ENCODE measurements at regions not wholly inside any gene's neighbourhood (a gene's known extent, or its start where the extent isn't known, plus 50 kb on each side); places are given as distances from the start of the nearest gene placed in this dataset.

DNA sequence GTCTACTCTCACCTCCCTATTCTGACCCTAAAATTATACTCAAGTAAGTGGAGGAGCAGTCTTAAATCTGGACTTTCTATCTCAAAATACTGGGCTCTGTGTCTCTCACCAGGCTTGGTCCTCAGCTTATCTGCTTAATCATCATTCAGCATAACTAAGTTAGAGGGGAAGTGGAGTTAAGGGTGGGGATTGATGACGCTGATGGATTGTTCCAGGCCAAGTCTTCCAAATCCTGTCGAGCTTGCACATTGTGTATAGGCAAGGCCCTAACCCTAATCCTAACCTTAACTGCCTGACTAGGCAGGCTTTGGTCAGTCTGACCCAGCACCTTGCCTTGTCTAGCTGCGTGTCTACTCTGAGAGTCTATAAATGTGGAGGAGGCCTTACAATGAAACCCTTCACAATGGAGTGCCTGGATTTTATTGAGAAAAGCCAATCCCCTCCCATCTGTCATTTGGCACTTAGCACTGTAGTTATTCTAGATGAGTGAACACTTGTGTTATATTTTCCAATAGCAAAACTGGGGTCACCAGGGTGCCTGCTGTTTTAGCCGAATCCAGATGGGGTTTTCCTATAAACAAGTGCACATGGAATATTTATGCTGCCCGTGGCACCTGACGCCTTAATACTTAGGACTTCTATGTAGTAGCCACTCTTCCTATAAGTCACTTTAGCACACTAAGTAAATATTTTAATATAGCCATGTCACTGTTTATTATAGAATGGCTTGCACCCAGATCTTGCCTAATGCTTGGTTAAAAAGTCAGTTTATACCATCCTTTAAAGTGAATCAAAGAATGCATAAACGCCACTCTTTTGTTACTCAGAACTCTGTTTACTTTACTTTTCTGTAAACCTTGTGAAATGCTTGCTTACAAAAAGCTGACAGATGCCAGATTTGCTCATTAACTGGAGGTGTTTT is 193.2 kb upstream of the MYOCD start:
- TF ChIP-seq, protein P1, sequence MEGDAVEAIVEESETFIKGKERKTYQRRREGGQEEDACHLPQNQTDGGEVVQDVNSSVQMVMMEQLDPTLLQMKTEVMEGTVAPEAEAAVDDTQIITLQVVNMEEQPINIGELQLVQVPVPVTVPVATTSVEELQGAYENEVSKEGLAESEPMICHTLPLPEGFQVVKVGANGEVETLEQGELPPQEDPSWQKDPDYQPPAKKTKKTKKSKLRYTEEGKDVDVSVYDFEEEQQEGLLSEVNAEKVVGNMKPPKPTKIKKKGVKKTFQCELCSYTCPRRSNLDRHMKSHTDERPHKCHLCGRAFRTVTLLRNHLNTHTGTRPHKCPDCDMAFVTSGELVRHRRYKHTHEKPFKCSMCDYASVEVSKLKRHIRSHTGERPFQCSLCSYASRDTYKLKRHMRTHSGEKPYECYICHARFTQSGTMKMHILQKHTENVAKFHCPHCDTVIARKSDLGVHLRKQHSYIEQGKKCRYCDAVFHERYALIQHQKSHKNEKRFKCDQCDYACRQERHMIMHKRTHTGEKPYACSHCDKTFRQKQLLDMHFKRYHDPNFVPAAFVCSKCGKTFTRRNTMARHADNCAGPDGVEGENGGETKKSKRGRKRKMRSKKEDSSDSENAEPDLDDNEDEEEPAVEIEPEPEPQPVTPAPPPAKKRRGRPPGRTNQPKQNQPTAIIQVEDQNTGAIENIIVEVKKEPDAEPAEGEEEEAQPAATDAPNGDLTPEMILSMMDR (IDR thresholded peaks at IDR 0.05) = no peak
- TF ChIP-seq POLR2A (IDR thresholded peaks at IDR 0.05) = no peak
